H1 (cell line): ENCODE measurements at regions not wholly inside any gene's neighbourhood (a gene's known extent, or its start where the extent isn't known, plus 50 kb on each side); places are given as distances from the start of the nearest gene placed in this dataset.

Source experiments
- CEBPB ChIP-seq: IDR thresholded peaks from 2 replicates; pipeline ENCODE4 v1.6.1; 2012; ENCODE audit warnings: low read depth, low read length
- JUND ChIP-seq: IDR thresholded peaks from 2 replicates; pipeline ENCODE4 v1.6.1; 2011; ENCODE audit warnings: mild to moderate bottlenecking, improper control_type of control experiment, low read length
- MAX ChIP-seq: IDR thresholded peaks from 2 replicates; pipeline ENCODE4 v1.6.1; 2012; ENCODE audit warnings: inconsistent platforms
- RAD21 ChIP-seq, 2 experiments: IDR thresholded peaks in 1 of 2; conservative IDR thresholded peaks in 1 of 2; 2 replicates each; pipeline ENCODE4 v1.6.1; 2011; ENCODE audit warnings: low read depth in 2 of 2, low read length in 2 of 2, improper control_type of control experiment in 1 of 2, inconsistent platforms in 1 of 2, mild to moderate bottlenecking in 1 of 2, moderate library complexity in 1 of 2
- SIX5 ChIP-seq: IDR thresholded peaks from 2 replicates; pipeline ENCODE4 v1.6.1; 2011; ENCODE audit warnings: mild to moderate bottlenecking, low read depth, low read length

- TF ChIP-seq RAD21 (IDR thresholded peaks at IDR 0.05 in 1 of 2, conservative IDR thresholded peaks at IDR 0.05 in 1 of 2; ENCODE audit: low read depth in 2 of 2, low read length in 2 of 2) (no peak), JUND (no peak), SIX5 (no peak), MAX (no peak), CEBPB (no peak)
- TF ChIP-seq, all 59 proteins: peak for 0
Observed at GRCh38 chr2:198287706-198288105, 483.3 kb downstream of the PLCL1 start (continued).
